Peyer's patch (tissue), 4 donors: ENCODE measurements at regions not wholly inside any gene's neighbourhood (a gene's known extent, or its start where the extent isn't known, plus 50 kb on each side); places are given as distances from the start of the nearest gene placed in this dataset.
A peak's percentile ranks its signal among the peaks of the same experiment; 100 is the strongest.

Experiments
- DNase-seq, 3 donors: peaks; one replicate each; pipeline ENCODE4 v3.0.0-alpha.2; 2017 to 2019
- H3K27ac ChIP-seq, 4 donors: fragments of 200-600 bp; sonication (generic); one replicate each; pipeline ENCODE4 v1.5.1; 2016 to 2019
- H3K27me3 ChIP-seq, 2 donors: fragments of 200-600 bp; sonication (generic); one replicate each; pipeline ENCODE4 v1.5.1; 2019
- H3K36me3 ChIP-seq, 3 donors: fragments of 200-600 bp; sonication (generic); one replicate each; pipeline ENCODE4 v1.5.1; 2016 to 2019
- H3K4me1 ChIP-seq, 4 donors: fragments of 200-600 bp; sonication (generic); one replicate each; pipeline ENCODE4 v1.5.1; 2016 to 2019
- H3K4me3 ChIP-seq, 4 donors: fragments of 200-600 bp; sonication (generic); 1 replicate in 3 of 4; 2 replicates in 1 of 4; pipeline ENCODE4 v1.5.1; 2016 to 2019; ENCODE audit warnings: mild to moderate bottlenecking in 1 of 4
- H3K9me3 ChIP-seq, 4 donors: fragments of 200-600 bp; sonication (generic); one replicate each; pipeline ENCODE4 v1.5.1; 2016 to 2019; ENCODE audit warnings: mild to moderate bottlenecking in 1 of 4
- CTCF ChIP-seq, 6 experiments: fragments of 450-650 bp in 4 of 6; fragments of 200-600 bp in 2 of 6; sonication (generic) in 1 of 6; IDR thresholded peaks; one replicate each; pipeline ENCODE4 v1.5.1; 2017 to 2019; ENCODE audit warnings: antibody characterized with exemption in 6 of 6, mild to moderate bottlenecking in 3 of 6, moderate library complexity in 1 of 6
- POLR2A ChIP-seq, 2 donors: fragments of 450-650 bp; IDR thresholded peaks; one replicate each; pipeline ENCODE4 v1.5.1; 2017; ENCODE audit warnings: antibody characterized with exemption in 2 of 2, mild to moderate bottlenecking in 2 of 2, moderate library complexity in 2 of 2

- TF ChIP-seq POLR2A (IDR thresholded peaks at IDR 0.05) (no peak), CTCF (IDR thresholded peaks at IDR 0.05) (no peak)
- no peaks in the 10 kb centered on the region for H3K27me3 ChIP-seq
- H3K36me3 ChIP-seq = no peaks in the 10 kb centered on the region
- H3K4me3 ChIP-seq = no peak overlapping the region
- H3K9me3 ChIP-seq = no peaks in the 10 kb centered on the region
- H3K27ac ChIP-seq = no peak overlapping the region
- DNase-seq = no peak
- no peaks in the 10 kb centered on the region for H3K4me1 ChIP-seq
Measured at GRCh38 chr13:78024996-78025395, 106.4 kb upstream of the EDNRB start.

DNA sequence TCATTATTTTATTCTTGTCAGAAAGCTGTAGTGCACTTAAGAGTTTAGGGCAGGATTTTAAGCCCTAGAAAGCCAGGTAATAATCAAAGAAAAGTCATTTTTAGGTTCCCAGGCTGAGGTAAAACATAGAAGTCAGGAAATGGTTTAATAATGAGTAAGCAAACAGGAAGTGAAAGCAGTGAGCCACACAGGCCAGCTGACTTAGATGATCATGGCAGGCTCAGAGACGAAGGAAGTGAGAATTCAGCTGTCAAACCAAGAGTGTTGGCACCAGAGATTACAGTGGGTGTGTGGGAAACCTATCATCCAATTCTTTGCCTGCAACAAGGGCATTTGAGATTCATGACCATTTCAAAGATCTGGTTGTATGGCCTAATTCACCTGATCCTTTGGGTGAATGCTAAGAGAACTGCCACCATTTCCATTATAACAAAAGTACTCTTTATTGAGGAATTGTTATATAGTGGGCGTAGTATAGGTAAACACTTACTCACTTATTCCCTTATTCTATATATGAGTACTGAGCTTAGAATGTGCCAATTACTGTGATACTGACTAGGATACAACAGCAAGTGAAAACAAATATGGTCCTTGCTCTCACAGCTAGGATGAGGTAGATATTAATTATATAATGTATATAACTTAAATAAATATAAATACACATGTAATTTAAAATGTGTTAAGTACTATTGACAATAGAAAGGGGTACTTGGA, 103.7 kb upstream of the EDNRB start:
- Histone ChIP-seq H3K9me3 (no peaks in the 10 kb centered on the region), H3K36me3 (no peaks in the 10 kb centered on the region), H3K4me1 (no peaks in the 10 kb centered on the region), H3K27me3 (no peaks in the 10 kb centered on the region), H3K4me3 (no peak overlapping the region), H3K27ac (no peak overlapping the region)
- DNase-seq = peak in 2 of 3 donors; percentile 61 to 66
- TF ChIP-seq POLR2A (IDR thresholded peaks at IDR 0.05) = no peak
- TF ChIP-seq CTCF (IDR thresholded peaks at IDR 0.05) = no peak

DNA sequence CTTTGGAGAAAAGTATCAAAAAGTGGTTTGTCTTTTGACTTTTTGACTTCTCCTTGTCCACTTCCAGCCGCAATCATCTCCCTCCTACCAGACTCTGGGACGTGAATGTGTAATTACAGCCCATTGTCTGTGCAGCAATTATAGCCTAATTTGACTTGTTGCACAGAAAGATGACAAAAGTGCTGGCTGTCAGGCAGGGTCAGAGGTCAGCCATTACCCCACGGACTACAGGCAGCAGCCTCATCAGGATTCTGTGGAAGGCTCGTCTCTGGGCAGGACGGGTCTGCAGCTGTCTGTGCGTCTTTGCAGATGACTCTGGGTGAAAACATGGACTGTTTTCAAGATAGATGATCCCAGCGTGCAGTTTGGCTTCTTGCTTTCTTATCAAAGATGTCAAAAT, 102.2 kb upstream of the EDNRB start:
- Histone ChIP-seq H3K36me3 (no peaks in the 10 kb centered on the region), H3K9me3 (no peaks in the 10 kb centered on the region), H3K4me3 (no peak overlapping the region), H3K4me1 (no peaks in the 10 kb centered on the region), H3K27ac (no peak overlapping the region), H3K27me3 (no peaks in the 10 kb centered on the region)
- TF ChIP-seq CTCF (IDR thresholded peaks at IDR 0.05) (no peak), POLR2A (IDR thresholded peaks at IDR 0.05) (no peak)
- no peak for DNase-seq

GRCh38 chr13:78015782-78016181, 97.2 kb upstream of the EDNRB start:
- DNase-seq = no peak
- H3K4me3 ChIP-seq = no peak overlapping the region

DNA sequence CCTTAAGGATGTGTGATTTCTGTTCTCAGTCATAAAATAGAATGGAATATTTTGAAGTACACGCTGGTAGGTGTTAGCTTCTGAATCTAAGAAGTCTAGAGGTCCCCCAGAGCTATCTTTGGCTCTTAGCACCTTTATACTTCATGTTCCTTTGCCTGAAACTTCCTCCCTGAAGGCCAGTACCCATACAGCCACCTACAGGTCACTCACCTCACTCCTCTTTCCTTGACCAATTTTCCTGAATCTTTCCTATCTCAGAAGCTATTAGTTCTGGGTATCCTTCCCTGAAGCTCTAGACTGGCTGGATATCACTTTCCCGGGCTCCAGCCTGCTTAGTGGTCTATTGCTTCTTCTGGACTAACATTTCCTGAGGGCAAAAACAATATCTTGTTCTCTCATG, 93.4 kb upstream of the EDNRB start:
- H3K27ac ChIP-seq = no peak overlapping the region
- TF ChIP-seq CTCF (IDR thresholded peaks at IDR 0.05) = no peak
- H3K36me3 ChIP-seq = no peaks in the 10 kb centered on the region

More at GRCh38 chr13:78015782-78016181, 97.2 kb upstream of the EDNRB start:
- no peak for TF ChIP-seq CTCF (IDR thresholded peaks at IDR 0.05)
- no peak for TF ChIP-seq POLR2A (IDR thresholded peaks at IDR 0.05)
- Histone ChIP-seq H3K27me3 (no peaks in the 10 kb centered on the region), H3K9me3 (no peaks in the 10 kb centered on the region), H3K4me1 (no peaks in the 10 kb centered on the region), H3K27ac (no peak overlapping the region), H3K36me3 (no peaks in the 10 kb centered on the region)

DNA sequence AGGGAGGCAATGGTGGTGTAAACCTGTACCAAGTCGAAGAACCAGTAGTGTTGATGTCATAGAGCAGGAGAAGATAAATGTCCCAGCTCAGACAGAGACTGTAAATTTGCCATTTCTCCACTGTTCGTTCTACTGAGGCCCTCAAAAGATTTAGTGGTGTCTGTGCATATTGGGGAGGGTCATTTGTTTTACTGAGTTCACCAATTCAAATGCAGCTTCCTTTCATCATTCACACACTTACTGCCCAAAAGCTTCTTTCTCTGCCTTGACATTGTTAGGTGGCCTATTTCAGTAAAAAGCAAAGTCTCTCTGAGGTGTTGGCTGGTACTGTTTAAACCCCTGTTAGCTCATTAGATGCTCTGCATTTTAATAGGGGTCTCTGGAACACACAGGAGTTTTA, 86.2 kb upstream of the EDNRB start:
- no peak for DNase-seq
- Histone ChIP-seq H3K36me3 (no peaks in the 10 kb centered on the region), H3K4me3 (no peak overlapping the region), H3K4me1 (no peaks in the 10 kb centered on the region), H3K27me3 (no peaks in the 10 kb centered on the region), H3K9me3 (no peaks in the 10 kb centered on the region), H3K27ac (no peak overlapping the region)
- no peak for TF ChIP-seq POLR2A (IDR thresholded peaks at IDR 0.05)
- no peak for TF ChIP-seq CTCF (IDR thresholded peaks at IDR 0.05)

More for the DNA sequence above, 93.4 kb upstream of the EDNRB start:
- no peaks in the 10 kb centered on the region for H3K27me3 ChIP-seq
- DNase-seq = no peak
- no peak overlapping the region for H3K4me3 ChIP-seq
- H3K9me3 ChIP-seq = no peaks in the 10 kb centered on the region
- no peaks in the 10 kb centered on the region for H3K4me1 ChIP-seq
